IMR-90 (cell line): ENCODE measurements at regions not wholly inside any gene's neighbourhood (a gene's known extent, or its start where the extent isn't known, plus 50 kb on each side); places are given as distances from the start of the nearest gene placed in this dataset.

Experiments
- ATAC-seq: fragments of 200-7000 bp; cut with Tn5 transposase; 2 replicates; pipeline ENCODE4 v1.9.1; 2020; ENCODE audit warnings: low read depth, mild to moderate bottlenecking, moderate library complexity
- BruUV-seq: library from RNA; stranded (reverse); fragments of 400-500 nt; replicated peaks from 2 replicates; lab custom pipeline; 2021; lab: Mats Ljungman, UMichigan
- CTCF ChIA-PET: fragments of 300-600 bp; formaldehyde crosslinking; extraction: SDS; loops from one replicate; lab custom pipeline; 2021; ENCODE audit warnings: antibody characterized with exemption; lab: Yijun Ruan, JAX
- POLR2A ChIA-PET: fragments of 300-600 bp; sonication (Branson Sonifier 250); formaldehyde crosslinking; loops from one replicate; lab custom pipeline; 2022; ENCODE audit warnings: antibody characterized with exemption; ENCODE audit not compliant: unreplicated experiment; lab: Charles Lee
- DNase-seq: peaks from one replicate; pipeline ENCODE4 v3.0.0; 2013
- H2AFZ ChIP-seq: replicated peaks from 2 replicates; pipeline ENCODE3; 2013; ENCODE audit warnings: low read length, mild to moderate bottlenecking; ENCODE audit not compliant: poor library complexity
- H2AK5ac ChIP-seq: 2 replicates; pipeline ENCODE4 v1.6.1; 2013; ENCODE audit warnings: low read depth, low read length, inconsistent platforms
- H2AK9ac ChIP-seq: replicated peaks from 2 replicates; pipeline ENCODE3; 2013; ENCODE audit warnings: mild to moderate bottlenecking, low read depth, low read length, moderate library complexity; ENCODE audit not compliant: poor library complexity
- H2BK120ac ChIP-seq: 2 replicates; pipeline ENCODE4 v1.6.1; 2013; ENCODE audit warnings: low read depth, low read length, inconsistent platforms
- H2BK15ac ChIP-seq: 3 replicates; pipeline ENCODE4 v1.6.1; 2013; ENCODE audit warnings: low read depth, low read length, inconsistent platforms
- H2BK20ac ChIP-seq: 2 replicates; pipeline ENCODE4 v1.6.1; 2013; ENCODE audit warnings: low read depth, mild to moderate bottlenecking, inconsistent platforms, low read length, moderate library complexity
- H2BK5ac ChIP-seq: 2 replicates; pipeline ENCODE4 v1.6.1; 2013; ENCODE audit warnings: mild to moderate bottlenecking, low read depth, low read length, inconsistent platforms; ENCODE audit not compliant: poor library complexity, severe bottlenecking
- H3K14ac ChIP-seq: replicated peaks from 2 replicates; pipeline ENCODE4 v1.6.1; 2013; ENCODE audit warnings: low read depth, low read length, inconsistent platforms
- H3K18ac ChIP-seq: 2 replicates; pipeline ENCODE4 v1.6.1; 2013; ENCODE audit warnings: low read depth, low read length, control low read depth
- H3K23ac ChIP-seq: 2 replicates; pipeline ENCODE4 v1.6.1; 2013; ENCODE audit warnings: low read depth, low read length, inconsistent platforms
- H3K27ac ChIP-seq: 2 replicates; pipeline ENCODE4 v1.5.1; 2013; ENCODE audit warnings: mild to moderate bottlenecking, control low read depth, low read length; ENCODE audit not compliant: insufficient read depth
- H3K27me3 ChIP-seq: 2 replicates; pipeline ENCODE4 v1.6.1; 2013; ENCODE audit warnings: low read length; ENCODE audit not compliant: control insufficient read depth, insufficient read depth
- H3K36me3 ChIP-seq: 2 replicates; pipeline ENCODE4 v1.6.1; 2013; ENCODE audit warnings: low read length, mixed read lengths; ENCODE audit not compliant: control insufficient read depth, insufficient read depth
- H3K4ac ChIP-seq: 2 replicates; pipeline ENCODE4 v1.6.1; 2013; ENCODE audit warnings: low read depth, low read length, inconsistent platforms
- H3K4me1 ChIP-seq: 2 replicates; pipeline ENCODE4 v1.6.1; 2013; ENCODE audit warnings: low read length, mixed read lengths; ENCODE audit not compliant: control insufficient read depth, insufficient read depth
- H3K4me2 ChIP-seq: 2 replicates; pipeline ENCODE4 v1.6.1; 2013; ENCODE audit warnings: low read depth, mild to moderate bottlenecking, control low read depth, low read length, moderate library complexity
- H3K4me3 ChIP-seq: 2 replicates; pipeline ENCODE4 v1.5.1; 2013; ENCODE audit warnings: low read depth, mild to moderate bottlenecking, control low read depth, low read length, moderate library complexity; ENCODE audit not compliant: insufficient read depth
- H3K56ac ChIP-seq: 2 replicates; pipeline ENCODE4 v1.6.1; 2013; ENCODE audit warnings: low read length, inconsistent platforms; ENCODE audit not compliant: insufficient read depth; ENCODE audit errors: extremely low read depth
- H3K79me1 ChIP-seq, 2 experiments: 2 replicates each; pipeline ENCODE4 v1.6.1; 2013; ENCODE audit warnings: low read length in 2 of 2, inconsistent platforms in 1 of 2, low read depth in 1 of 2
- H3K9ac ChIP-seq: 2 replicates; pipeline ENCODE4 v1.6.1; 2013; ENCODE audit warnings: low read depth, low read length, control low read depth
- H3K9me1 ChIP-seq: 2 replicates; pipeline ENCODE4 v1.6.1; 2013; ENCODE audit warnings: low read length, inconsistent platforms; ENCODE audit not compliant: insufficient read depth
- H3K9me3 ChIP-seq: 2 replicates; pipeline ENCODE4 v1.6.1; 2013; ENCODE audit warnings: low read length; ENCODE audit not compliant: control insufficient read depth, insufficient read depth
- H4K20me1 ChIP-seq: 2 replicates; pipeline ENCODE4 v1.6.1; 2013; ENCODE audit warnings: low read length, inconsistent platforms; ENCODE audit not compliant: insufficient read depth
- H4K5ac ChIP-seq: 2 replicates; pipeline ENCODE4 v1.6.1; 2013; ENCODE audit warnings: mild to moderate bottlenecking, low read depth, low read length, control low read depth
- H4K8ac ChIP-seq, 2 experiments: 2 replicates each; pipeline ENCODE4 v1.6.1; 2013; ENCODE audit warnings: low read depth in 2 of 2, low read length in 2 of 2, control low read depth in 1 of 2, inconsistent platforms in 1 of 2
- H4K91ac ChIP-seq: 2 replicates; pipeline ENCODE4 v1.6.1; 2013; ENCODE audit warnings: low read depth, low read length, inconsistent platforms; ENCODE audit not compliant: insufficient read depth
- BHLHE40 ChIP-seq: fragments of 150-350 bp; IDR thresholded peaks from 2 replicates; pipeline ENCODE4 v1.6.1; 2016; ENCODE audit warnings: mild to moderate bottlenecking, low read depth, low read length
- CEBPB ChIP-seq: IDR thresholded peaks from 2 replicates; pipeline ENCODE4 v1.6.1; 2012; ENCODE audit warnings: low read depth, low read length, improper control_type of control experiment
- CHD1 ChIP-seq: IDR thresholded peaks from 2 replicates; pipeline ENCODE4 v1.6.1; 2012; ENCODE audit warnings: low read depth, low read length, improper control_type of control experiment
- CTCF ChIP-seq: conservative IDR thresholded peaks from 2 replicates; pipeline ENCODE4 v1.5.1; 2012; ENCODE audit warnings: mild to moderate bottlenecking, low read depth, low read length, improper control_type of control experiment
- ELK1 ChIP-seq: fragments of 150-350 bp; IDR thresholded peaks from 2 replicates; pipeline ENCODE4 v1.6.1; 2016; ENCODE audit warnings: low read depth, mild to moderate bottlenecking, low read length, moderate library complexity, borderline replicate concordance
- FOS ChIP-seq: fragments of 150-350 bp; IDR thresholded peaks from 2 replicates; pipeline ENCODE4 v1.6.1; 2016; ENCODE audit warnings: low read depth, low read length
- MAZ ChIP-seq: IDR thresholded peaks from 2 replicates; pipeline ENCODE4 v1.6.1; 2012; ENCODE audit warnings: low read depth, mild to moderate bottlenecking, low read length, improper control_type of control experiment, moderate library complexity, borderline replicate concordance
- MXI1 ChIP-seq: IDR thresholded peaks from 2 replicates; pipeline ENCODE4 v1.6.1; 2012; ENCODE audit warnings: low read depth, mild to moderate bottlenecking, low read length, moderate library complexity, borderline replicate concordance
- NFE2L2 ChIP-seq: fragments of 150-350 bp; IDR thresholded peaks from 2 replicates; pipeline ENCODE4 v1.6.1; 2016; ENCODE audit warnings: low read depth, mild to moderate bottlenecking, low read length
- RAD21 ChIP-seq: IDR thresholded peaks from 2 replicates; pipeline ENCODE4 v1.6.1; 2012; ENCODE audit warnings: low read length, improper control_type of control experiment
- RFX5 ChIP-seq: IDR thresholded peaks from 2 replicates; pipeline ENCODE4 v1.8.0; 2012; ENCODE audit warnings: low read depth, mild to moderate bottlenecking, low read length, moderate library complexity
- SMC3 ChIP-seq: fragments of 150-350 bp; IDR thresholded peaks from 2 replicates; pipeline ENCODE4 v1.6.1; 2016; ENCODE audit warnings: low read depth, mild to moderate bottlenecking, antibody characterized with exemption, low read length, moderate library complexity
- WGBS, 2 experiments: methylation state at CpG; one replicate each; pipeline versions ENCODE4 v1.1.5 to v1.1.7; 2013; ENCODE audit warnings: missing lambda C conversion rate in 2 of 2; ENCODE audit not compliant: insufficient read length in 1 of 2; ENCODE audit errors: extremely low coverage in 2 of 2; 5-methylcytosine and 5-hydroxymethylcytosine counted together
- dilution Hi-C: fragments of 300-500 bp; cut with HindIII; formaldehyde crosslinking; loops from one replicate; pipeline ENCODE4 v1.14.3; 2018; ENCODE audit warnings: low sequenced_read_pairs; ENCODE audit not compliant: unreplicated experiment
- in situ Hi-C: fragments of 300-500 bp; cut with MboI; formaldehyde crosslinking; loops from 3 replicates; pipeline ENCODE4 v1.14.3; 2019; ENCODE audit warnings: low sequenced_read_pairs, inconsistent platforms, mixed read lengths
- intact Hi-C: fragments of 100-400 bp; cut with micrococcal nuclease; formaldehyde crosslinking; loops from 2 replicates; pipeline ENCODE4 v1.10.0; 2022

DNA sequence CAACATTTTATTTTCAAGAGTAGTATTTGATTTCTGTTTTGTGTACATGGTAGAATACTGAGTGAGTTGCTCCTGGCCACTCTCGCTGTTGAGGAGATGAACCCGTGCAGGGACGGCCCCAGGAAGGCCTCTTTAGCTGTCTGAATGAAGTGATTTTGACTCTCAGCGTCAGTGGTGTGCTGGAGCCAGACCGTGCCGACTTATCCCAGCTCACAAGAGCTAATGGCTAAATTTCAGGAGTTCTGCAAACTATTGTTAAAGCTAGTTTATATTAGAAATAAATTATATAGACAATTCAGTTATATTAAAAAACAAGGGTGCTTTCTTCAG, 111.2 kb upstream of the KIF26B start:
- Histone ChIP-seq H2BK20ac (no peak overlapping the region), H4K5ac (0 out of 2 replicates have a peak overlapping the region, but pooled peaks have one; percentile 36), H3K27ac (no peak overlapping the region), H3K79me1 (no peaks in the 10 kb centered on the region), H2AK5ac (no peak overlapping the region), H3K14ac (no peak overlapping the region), H2BK15ac (no peak overlapping the region), H4K91ac (no peak overlapping the region), H3K4me2 (no peak overlapping the region), H3K36me3 (no peaks in the 10 kb centered on the region), H3K9ac (no peak overlapping the region), H2AFZ (no peak overlapping the region), H3K4ac (no peak overlapping the region), H3K27me3 (no peaks in the 10 kb centered on the region), H4K8ac (no peak overlapping the region; a peak in 1 of 4 replicates), H3K4me1 (no peaks in the 10 kb centered on the region; the same call in 1 of the 2 replicates), H3K18ac (no peak overlapping the region), H4K20me1 (no peaks in the 10 kb centered on the region), H3K56ac (no peak overlapping the region), H3K4me3 (no peak overlapping the region), H3K9me3 (no peaks in the 10 kb centered on the region), H2BK5ac (no peak overlapping the region), H3K9me1 (no peaks in the 10 kb centered on the region), H2BK120ac (no peak overlapping the region), H3K23ac (no peak overlapping the region), H2AK9ac (no peak overlapping the region)
- ATAC-seq, result no peak
- TF ChIP-seq CTCF (no peak), MAZ (no peak), SMC3 (no peak), CHD1 (no peak), FOS (no peak), ELK1 (no peak), RAD21 (no peak), MXI1 (no peak), RFX5 (no peak), CEBPB (no peak), BHLHE40 (no peak), NFE2L2 (no peak)
- no peak for DNase-seq
- intact Hi-C loops (loop anchor here (2.0 kb wide), 3 partner anchors 73 to 441 kb away; no protein-coding TSS in a partner anchor), dilution Hi-C loops (no loop called here), in situ Hi-C loops (loop anchor here (10.0 kb wide), 1 partner anchor 209 kb away; the partner anchor contains the start of gene COX20)
- 31% methylated on average over 2 of the region's 6 CpGs; no CpG with 5 or more reads in 1 of the 2 experiments for WGBS, 2 experiments
- CTCF ChIA-PET, result interaction anchor here (0.6 to 2.2 kb wide), 8 partner anchors 17 to 247 kb away, joined by 4 to 8 read pairs (median 6); partner anchors contain the start of genes COX20 and HNRNPU
- POLR2A ChIA-PET, result no interaction called here
- BruUV-seq, result no TSS peak
